ENCODE measurements at regions not wholly inside any gene's neighbourhood (a gene's known extent, or its start where the extent isn't known, plus 50 kb on each side); places are given as distances from the start of the nearest gene placed in this dataset.

DNA sequence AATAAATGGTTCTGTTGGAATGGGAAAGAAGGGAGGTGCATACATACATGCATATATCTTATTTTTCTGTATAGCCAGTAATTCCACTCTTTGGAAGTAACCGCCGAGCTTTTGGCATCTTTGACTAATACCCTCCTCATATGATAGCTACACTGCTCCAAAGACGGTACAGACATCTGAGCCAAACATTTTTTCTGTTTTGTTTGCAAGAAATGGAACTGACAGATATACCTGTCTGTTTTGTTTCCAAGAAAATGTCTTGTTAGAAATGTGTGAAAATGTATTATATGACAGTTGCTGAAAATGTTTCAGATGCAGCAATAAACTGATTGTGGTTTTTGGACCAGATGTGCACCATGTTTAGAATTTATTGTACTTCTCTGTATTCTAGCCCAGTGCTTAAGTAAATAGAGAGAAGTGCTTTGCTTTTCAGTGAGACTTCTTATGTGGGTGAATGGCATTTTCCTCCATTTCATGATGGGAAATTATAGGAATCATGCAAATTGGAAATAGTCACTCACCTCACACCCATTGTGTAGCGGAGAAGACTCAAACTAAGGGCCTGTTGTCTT lies 396.9 kb downstream of the KCNRG start:
- Histone ChIP-seq H2AK5ac (ENCODE audit: low read length) (no peak overlapping the region), H3K36me3 (ENCODE audit: control insufficient read depth, insufficient read depth, low read length) (no peaks in the 10 kb centered on the region), H3K27ac (ENCODE audit: low read depth, low read length) (no peak overlapping the region), H3K4ac (ENCODE audit: low read depth, low read length) (no peak overlapping the region), H3K23ac (ENCODE audit: low read length) (no peak overlapping the region), H3K79me2 (ENCODE audit: control insufficient read depth, insufficient read depth, low read length) (no peaks in the 10 kb centered on the region), H2BK15ac (replicated peaks; ENCODE audit: low read depth) (no peak overlapping the region), H3K27me3 (ENCODE audit: insufficient read depth, low read length, poor library complexity) (no peaks in the 10 kb centered on the region), H3K4me1 (ENCODE audit: control insufficient read depth, low read depth, low read length) (peaks cover 2% of the 10 kb centered on the region), H3K79me1 (ENCODE audit: low read length) (no peaks in the 10 kb centered on the region), H3K9ac (ENCODE audit: low read length) (no peak overlapping the region), H3K4me3 (ENCODE audit: low read length) (no peak overlapping the region), H4K5ac (ENCODE audit: low read length) (no peak overlapping the region), H3K56ac (ENCODE audit: low read length) (no peak overlapping the region), H3K4me2 (ENCODE audit: low read length) (no peak overlapping the region), H4K8ac (ENCODE audit: low read depth, low read length) (no peak overlapping the region), H2BK5ac (ENCODE audit: low read length) (no peak overlapping the region), H3K18ac (ENCODE audit: low read length) (no peak overlapping the region), H2BK120ac (ENCODE audit: low read depth, low read length) (no peak overlapping the region)
- no peak for DNase-seq
- no CpG with 5 or more reads among the region's 4 CpGs for WGBS (ENCODE audit: extremely low coverage, insufficient coverage, low lambda C conversion rate)

GRCh38 chr13:50414640-50415039 lies 399.4 kb downstream of the KCNRG start:
- H3K36me3 ChIP-seq (ENCODE audit: control insufficient read depth, insufficient read depth, low read length) = no peaks in the 10 kb centered on the region
- H4K8ac ChIP-seq (ENCODE audit: low read depth, low read length) = no peak overlapping the region
- no peaks in the 10 kb centered on the region for H3K79me2 ChIP-seq (ENCODE audit: control insufficient read depth, insufficient read depth, low read length)
- WGBS (ENCODE audit: extremely low coverage, insufficient coverage, low lambda C conversion rate) = no CpG with 5 or more reads among the region's 1 CpG
- no peak overlapping the region for H3K18ac ChIP-seq (ENCODE audit: low read length)
- H3K4ac ChIP-seq (ENCODE audit: low read depth, low read length) = no peak overlapping the region
- H3K4me3 ChIP-seq (ENCODE audit: low read length) = no peak overlapping the region
- no peak overlapping the region for H3K23ac ChIP-seq (ENCODE audit: low read length)
- H2BK15ac ChIP-seq (replicated peaks; ENCODE audit: low read depth) = no peak overlapping the region
- no peak overlapping the region for H3K27ac ChIP-seq (ENCODE audit: low read depth, low read length)
- no peak overlapping the region for H2BK5ac ChIP-seq (ENCODE audit: low read length)
- no peak overlapping the region for H4K5ac ChIP-seq (ENCODE audit: low read length)
- no peaks in the 10 kb centered on the region for H3K27me3 ChIP-seq (ENCODE audit: insufficient read depth, low read length, poor library complexity)
- no peak overlapping the region for H3K56ac ChIP-seq (ENCODE audit: low read length)
- peaks cover 2% of the 10 kb centered on the region for H3K4me1 ChIP-seq (ENCODE audit: control insufficient read depth, low read depth, low read length)
- no peak overlapping the region for H3K4me2 ChIP-seq (ENCODE audit: low read length)
- no peaks in the 10 kb centered on the region for H3K79me1 ChIP-seq (ENCODE audit: low read length)
- no peak for DNase-seq
- no peak overlapping the region for H3K9ac ChIP-seq (ENCODE audit: low read length)
- no peak overlapping the region for H2AK5ac ChIP-seq (ENCODE audit: low read length)
- H2BK120ac ChIP-seq (ENCODE audit: low read depth, low read length) = no peak overlapping the region

- Histone ChIP-seq H3K56ac (ENCODE audit: low read length) (no peak overlapping the region), H3K4me3 (ENCODE audit: low read length) (no peak overlapping the region), H2AK5ac (ENCODE audit: low read length) (no peak overlapping the region), H3K4me1 (ENCODE audit: control insufficient read depth, low read depth, low read length) (peaks cover 2% of the 10 kb centered on the region), H3K4ac (ENCODE audit: low read depth, low read length) (no peak overlapping the region), H3K27ac (ENCODE audit: low read depth, low read length) (no peak overlapping the region), H3K4me2 (ENCODE audit: low read length) (no peak overlapping the region), H2BK5ac (ENCODE audit: low read length) (no peak overlapping the region), H3K18ac (ENCODE audit: low read length) (no peak overlapping the region), H3K79me1 (ENCODE audit: low read length) (no peaks in the 10 kb centered on the region), H3K36me3 (ENCODE audit: control insufficient read depth, insufficient read depth, low read length) (no peaks in the 10 kb centered on the region), H4K8ac (ENCODE audit: low read depth, low read length) (no peak overlapping the region), H4K5ac (ENCODE audit: low read length) (no peak overlapping the region), H3K9ac (ENCODE audit: low read length) (no peak overlapping the region), H3K23ac (ENCODE audit: low read length) (no peak overlapping the region), H3K27me3 (ENCODE audit: insufficient read depth, low read length, poor library complexity) (no peaks in the 10 kb centered on the region), H3K79me2 (ENCODE audit: control insufficient read depth, insufficient read depth, low read length) (no peaks in the 10 kb centered on the region), H2BK120ac (ENCODE audit: low read depth, low read length) (no peak overlapping the region), H2BK15ac (replicated peaks; ENCODE audit: low read depth) (no peak overlapping the region)
- no CpG with 5 or more reads among the region's 3 CpGs for WGBS (ENCODE audit: extremely low coverage, insufficient coverage, low lambda C conversion rate)
- DNase-seq = no peak
These were observed 400.2 kb downstream of the KCNRG start for GRCh38 chr13:50415428-50415827.

DNA sequence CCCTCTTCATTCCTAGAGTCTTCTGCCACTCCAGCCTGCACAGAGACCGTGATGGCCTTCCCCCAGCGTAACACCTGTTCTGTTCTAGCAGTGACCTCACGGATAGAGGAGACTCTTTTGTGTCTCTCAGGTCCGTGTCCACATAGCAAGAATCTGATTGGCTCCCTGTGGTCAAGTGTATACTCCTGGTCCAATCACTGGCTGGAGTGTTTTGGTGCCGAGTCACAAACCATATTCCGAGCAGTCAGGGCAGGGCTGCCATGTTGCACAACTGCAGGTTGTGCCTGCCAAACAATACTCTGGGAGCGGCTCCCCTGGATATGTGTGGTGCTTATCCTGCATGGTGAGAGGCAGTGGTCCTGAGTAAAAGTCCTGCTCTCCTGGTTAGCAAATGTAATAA lies 402.4 kb downstream of the KCNRG start:
- Histone ChIP-seq H3K4me1 (ENCODE audit: control insufficient read depth, low read depth, low read length) (no peaks in the 10 kb centered on the region), H3K18ac (ENCODE audit: low read length) (no peak overlapping the region), H3K36me3 (ENCODE audit: control insufficient read depth, insufficient read depth, low read length) (no peaks in the 10 kb centered on the region), H3K56ac (ENCODE audit: low read length) (no peak overlapping the region), H3K27me3 (ENCODE audit: insufficient read depth, low read length, poor library complexity) (no peaks in the 10 kb centered on the region), H3K4ac (ENCODE audit: low read depth, low read length) (no peak overlapping the region), H4K8ac (ENCODE audit: low read depth, low read length) (no peak overlapping the region), H3K9ac (ENCODE audit: low read length) (no peak overlapping the region), H3K23ac (ENCODE audit: low read length) (no peak overlapping the region), H2BK5ac (ENCODE audit: low read length) (no peak overlapping the region), H3K4me2 (ENCODE audit: low read length) (no peak overlapping the region), H4K5ac (ENCODE audit: low read length) (no peak overlapping the region), H3K4me3 (ENCODE audit: low read length) (no peak overlapping the region), H3K27ac (ENCODE audit: low read depth, low read length) (no peak overlapping the region), H2BK120ac (ENCODE audit: low read depth, low read length) (no peak overlapping the region), H3K79me1 (ENCODE audit: low read length) (no peaks in the 10 kb centered on the region), H2BK15ac (replicated peaks; ENCODE audit: low read depth) (no peak overlapping the region), H3K79me2 (ENCODE audit: control insufficient read depth, insufficient read depth, low read length) (no peaks in the 10 kb centered on the region), H2AK5ac (ENCODE audit: low read length) (no peak overlapping the region)
- no CpG with 5 or more reads among the region's 7 CpGs for WGBS (ENCODE audit: extremely low coverage, insufficient coverage, low lambda C conversion rate)
- DNase-seq = no peak

DNA sequence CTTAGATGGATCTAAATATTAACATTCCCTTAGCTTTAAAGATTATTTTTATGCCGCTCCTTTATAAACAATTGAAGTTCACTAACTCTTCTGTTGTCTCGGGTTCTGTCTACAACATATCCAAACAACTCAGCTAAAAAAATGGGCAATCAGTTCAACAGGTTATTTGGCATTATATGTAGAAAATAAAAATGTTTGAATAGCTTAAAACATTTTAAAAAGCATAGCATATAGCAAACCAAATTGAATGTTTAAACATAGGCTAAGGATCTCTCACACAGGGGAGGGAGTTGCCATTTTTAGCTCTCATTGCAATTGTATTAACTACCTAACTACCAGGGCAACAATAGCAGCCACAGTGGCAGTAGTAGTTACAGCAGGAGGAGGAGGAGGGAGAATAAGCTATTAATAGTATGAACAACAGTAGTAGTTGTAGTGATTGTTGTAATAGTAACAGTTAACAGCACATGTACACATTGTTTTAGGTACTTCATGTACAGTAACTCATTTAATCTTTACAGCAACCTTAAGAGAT lies 404.2 kb downstream of the KCNRG start:
- no peak overlapping the region for H2BK15ac ChIP-seq (replicated peaks; ENCODE audit: low read depth)

GRCh38 chr13:50419896-50420295 lies 404.7 kb downstream of the KCNRG start:
- H3K27ac ChIP-seq (ENCODE audit: low read depth, low read length) = no peak overlapping the region
- H3K23ac ChIP-seq (ENCODE audit: low read length) = no peak overlapping the region
- H4K5ac ChIP-seq (ENCODE audit: low read length) = no peak overlapping the region
- no peak overlapping the region for H3K4ac ChIP-seq (ENCODE audit: low read depth, low read length)
- H3K27me3 ChIP-seq (ENCODE audit: insufficient read depth, low read length, poor library complexity) = no peaks in the 10 kb centered on the region
- no peaks in the 10 kb centered on the region for H3K79me1 ChIP-seq (ENCODE audit: low read length)
- H3K9ac ChIP-seq (ENCODE audit: low read length) = no peak overlapping the region
- H3K4me1 ChIP-seq (ENCODE audit: control insufficient read depth, low read depth, low read length) = no peaks in the 10 kb centered on the region
- H3K4me3 ChIP-seq (ENCODE audit: low read length) = no peak overlapping the region
- no peaks in the 10 kb centered on the region for H3K79me2 ChIP-seq (ENCODE audit: control insufficient read depth, insufficient read depth, low read length)
- H2BK5ac ChIP-seq (ENCODE audit: low read length) = no peak overlapping the region
- no peak for DNase-seq
- H2BK15ac ChIP-seq (replicated peaks; ENCODE audit: low read depth) = no peak overlapping the region
- H2BK120ac ChIP-seq (ENCODE audit: low read depth, low read length) = no peak overlapping the region
- no peak overlapping the region for H3K4me2 ChIP-seq (ENCODE audit: low read length)
- H3K36me3 ChIP-seq (ENCODE audit: control insufficient read depth, insufficient read depth, low read length) = no peaks in the 10 kb centered on the region
- no peak overlapping the region for H3K18ac ChIP-seq (ENCODE audit: low read length)
- WGBS (ENCODE audit: extremely low coverage, insufficient coverage, low lambda C conversion rate) = no CpG with 5 or more reads among the region's 6 CpGs
- H3K56ac ChIP-seq (ENCODE audit: low read length) = no peak overlapping the region
- no peak overlapping the region for H2AK5ac ChIP-seq (ENCODE audit: low read length)
- no peak overlapping the region for H4K8ac ChIP-seq (ENCODE audit: low read depth, low read length)

More for the DNA sequence above, 404.2 kb downstream of the KCNRG start:
- Histone ChIP-seq H4K5ac (ENCODE audit: low read length) (no peak overlapping the region), H2AK5ac (ENCODE audit: low read length) (no peak overlapping the region), H4K8ac (ENCODE audit: low read depth, low read length) (no peak overlapping the region), H2BK5ac (ENCODE audit: low read length) (no peak overlapping the region), H3K27me3 (ENCODE audit: insufficient read depth, low read length, poor library complexity) (no peaks in the 10 kb centered on the region), H3K4me3 (ENCODE audit: low read length) (no peak overlapping the region), H2BK120ac (ENCODE audit: low read depth, low read length) (no peak overlapping the region), H3K4me1 (ENCODE audit: control insufficient read depth, low read depth, low read length) (no peaks in the 10 kb centered on the region), H3K4ac (ENCODE audit: low read depth, low read length) (no peak overlapping the region), H3K4me2 (ENCODE audit: low read length) (no peak overlapping the region), H3K27ac (ENCODE audit: low read depth, low read length) (no peak overlapping the region), H3K9ac (ENCODE audit: low read length) (no peak overlapping the region), H3K79me1 (ENCODE audit: low read length) (no peaks in the 10 kb centered on the region), H3K36me3 (ENCODE audit: control insufficient read depth, insufficient read depth, low read length) (no peaks in the 10 kb centered on the region), H3K56ac (ENCODE audit: low read length) (no peak overlapping the region), H3K18ac (ENCODE audit: low read length) (no peak overlapping the region), H3K79me2 (ENCODE audit: control insufficient read depth, insufficient read depth, low read length) (no peaks in the 10 kb centered on the region), H3K23ac (ENCODE audit: low read length) (no peak overlapping the region)
- WGBS (ENCODE audit: extremely low coverage, insufficient coverage, low lambda C conversion rate) = no CpG with 5 or more reads among the region's 2 CpGs
- DNase-seq = no peak
